ENCODE measurements at regions not wholly inside any gene's neighbourhood (a gene's known extent, or its start where the extent isn't known, plus 50 kb on each side); places are given as distances from the start of the nearest gene placed in this dataset.

DNA sequence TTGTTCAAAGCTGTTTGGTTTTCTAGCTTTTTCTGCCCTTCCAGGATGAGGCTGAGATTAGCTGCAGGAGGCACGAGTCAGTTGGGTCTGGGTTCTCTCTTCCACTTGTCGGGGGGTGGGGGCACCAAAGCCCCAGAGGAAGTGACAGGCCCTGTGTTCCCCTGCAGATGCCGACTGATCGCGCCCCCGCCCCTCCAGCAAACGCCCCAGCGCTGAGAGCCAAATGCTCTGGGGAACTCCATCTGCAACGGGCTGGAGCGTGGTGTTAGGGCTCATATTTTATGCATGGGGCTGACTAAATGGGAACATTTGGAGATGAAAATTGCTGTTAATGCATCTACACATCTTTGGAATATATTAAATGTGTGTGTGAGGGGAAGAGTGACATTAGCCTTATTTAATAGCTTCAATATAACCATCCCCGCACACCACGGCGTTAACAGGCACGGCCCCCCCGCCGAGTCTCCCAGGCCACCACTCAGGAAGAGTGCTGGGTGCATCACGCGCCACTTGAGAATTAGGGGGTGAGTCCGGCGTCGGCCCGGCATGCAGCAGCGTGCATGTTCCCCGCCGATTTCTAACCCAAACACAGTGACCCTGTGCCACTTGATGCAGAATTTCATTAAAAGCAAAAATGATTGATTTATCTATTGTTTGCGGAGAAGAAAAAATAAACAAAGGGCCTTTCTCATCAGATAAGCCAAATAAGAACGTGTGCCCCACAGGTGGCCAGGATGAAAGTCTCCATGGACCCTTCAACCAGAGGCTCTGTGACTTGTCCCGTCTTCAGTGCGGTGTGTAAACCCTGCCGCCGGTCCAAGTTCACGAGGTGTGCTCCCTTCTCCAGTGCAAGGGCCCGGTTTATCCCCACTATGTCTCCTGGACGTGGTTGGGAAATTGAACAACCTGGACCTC is 165.0 kb upstream of the RTL1 start:
- TF ChIP-seq PAX5 (IDR thresholded peaks at IDR 0.05; ENCODE audit: insufficient read depth, low read length, severe bottlenecking) = no peak
- TF ChIP-seq TAF1 (IDR thresholded peaks at IDR 0.05; ENCODE audit: low read depth, low read length) = no peak
